Neutrophil (primary cell): ENCODE measurements at regions not wholly inside any gene's neighbourhood (a gene's known extent, or its start where the extent isn't known, plus 50 kb on each side); places are given as distances from the start of the nearest gene placed in this dataset.

ENCODE experiments used
- H3K27ac ChIP-seq: fragments of 200-600 bp; sonication (generic); 2 replicates; pipeline ENCODE4 v1.5.1; 2016; ENCODE audit warnings: mild to moderate bottlenecking, moderate library complexity
- H3K27me3 ChIP-seq: fragments of 200-600 bp; sonication (generic); 2 replicates; pipeline ENCODE4 v1.6.0; 2016; ENCODE audit warnings: mild to moderate bottlenecking
- H3K36me3 ChIP-seq: fragments of 200-600 bp; sonication (generic); 2 replicates; pipeline ENCODE4 v1.5.1; 2017
- H3K4me1 ChIP-seq, 2 experiments: fragments of 200-600 bp in 1 of 2; sonication (generic) in 1 of 2; 1 replicate in 1 of 2; 2 replicates in 1 of 2; pipeline versions ENCODE4 v1.5.1 to v1.6.1; 2013 to 2016; ENCODE audit warnings: low read depth in 1 of 2, low read length in 1 of 2, mild to moderate bottlenecking in 1 of 2, moderate library complexity in 1 of 2; ENCODE audit not compliant: control insufficient read depth in 1 of 2, insufficient read depth in 1 of 2
- H3K4me3 ChIP-seq, 2 experiments: fragments of 200-600 bp in 1 of 2; sonication (generic) in 1 of 2; 1 replicate in 1 of 2; 2 replicates in 1 of 2; pipeline ENCODE4 v1.5.1; 2013 to 2016; ENCODE audit warnings: low read depth in 1 of 2, low read length in 1 of 2, mild to moderate bottlenecking in 1 of 2, moderate library complexity in 1 of 2
- H3K9me3 ChIP-seq: fragments of 200-600 bp; sonication (generic); 2 replicates; pipeline ENCODE4 v1.5.1; 2016
- CTCF ChIP-seq: fragments of 200-600 bp; sonication (generic); IDR thresholded peaks from 2 replicates; pipeline ENCODE4 v1.5.1; 2016; ENCODE audit warnings: antibody characterized with exemption

GRCh38 chr2:457262-457661, 169.4 kb upstream of the ALKAL2 start:
- Histone ChIP-seq H3K4me1 (no peaks in the 10 kb centered on the region), H3K9me3 (no peaks in the 10 kb centered on the region), H3K4me3 (no peak overlapping the region), H3K36me3 (no peaks in the 10 kb centered on the region), H3K27ac (no peak overlapping the region), H3K27me3 (peaks cover 21% of the 10 kb centered on the region)
- TF ChIP-seq CTCF = no peak

GRCh38 chr2:455913-456312, 168.0 kb upstream of the ALKAL2 start:
- Histone ChIP-seq H3K4me3 (no peak overlapping the region), H3K9me3 (no peaks in the 10 kb centered on the region), H3K27me3 (peaks cover 8% of the 10 kb centered on the region), H3K4me1 (no peaks in the 10 kb centered on the region), H3K36me3 (no peaks in the 10 kb centered on the region), H3K27ac (no peak overlapping the region)
- TF ChIP-seq CTCF = no peak

GRCh38 chr2:455015-455705, 167.3 kb upstream of the ALKAL2 start:
- Histone ChIP-seq H3K4me3 (no peak overlapping the region), H3K4me1 (no peaks in the 10 kb centered on the region), H3K9me3 (no peaks in the 10 kb centered on the region), H3K36me3 (no peaks in the 10 kb centered on the region), H3K27me3 (peaks cover under 1% of the 10 kb centered on the region), H3K27ac (no peak overlapping the region)
- TF ChIP-seq CTCF = no peak

GRCh38 chr2:453132-453531, 165.2 kb upstream of the ALKAL2 start:
- no peaks in the 10 kb centered on the region for H3K4me1 ChIP-seq
- no peak for TF ChIP-seq CTCF

GRCh38 chr2:451495-451894, 163.6 kb upstream of the ALKAL2 start:
- H3K27me3 ChIP-seq = no peaks in the 10 kb centered on the region
- no peaks in the 10 kb centered on the region for H3K9me3 ChIP-seq
- TF ChIP-seq CTCF = no peak

More at GRCh38 chr2:453132-453531, 165.2 kb upstream of the ALKAL2 start:
- Histone ChIP-seq H3K36me3 (no peaks in the 10 kb centered on the region), H3K27ac (no peak overlapping the region), H3K27me3 (no peaks in the 10 kb centered on the region), H3K9me3 (no peaks in the 10 kb centered on the region), H3K4me3 (no peak overlapping the region)

More at GRCh38 chr2:451495-451894, 163.6 kb upstream of the ALKAL2 start:
- no peak overlapping the region for H3K27ac ChIP-seq
- H3K36me3 ChIP-seq = no peaks in the 10 kb centered on the region
- no peaks in the 10 kb centered on the region for H3K4me1 ChIP-seq
- no peak overlapping the region for H3K4me3 ChIP-seq
